GM21367 (cell line): ENCODE measurements at regions not wholly inside any gene's neighbourhood (a gene's known extent, or its start where the extent isn't known, plus 50 kb on each side); places are given as distances from the start of the nearest gene placed in this dataset.
"Not testable (repeated sequence)": the region's sequence is repeated elsewhere in the genome, so short reads cannot be mapped to it uniquely, and the experiment has no call there.

Experiments
- ATAC-seq: cut with Tn5 transposase; IDR thresholded peaks from one replicate; pipeline ENCODE4 v1.9.1; 2021; ENCODE audit not compliant: unreplicated experiment

DNA sequence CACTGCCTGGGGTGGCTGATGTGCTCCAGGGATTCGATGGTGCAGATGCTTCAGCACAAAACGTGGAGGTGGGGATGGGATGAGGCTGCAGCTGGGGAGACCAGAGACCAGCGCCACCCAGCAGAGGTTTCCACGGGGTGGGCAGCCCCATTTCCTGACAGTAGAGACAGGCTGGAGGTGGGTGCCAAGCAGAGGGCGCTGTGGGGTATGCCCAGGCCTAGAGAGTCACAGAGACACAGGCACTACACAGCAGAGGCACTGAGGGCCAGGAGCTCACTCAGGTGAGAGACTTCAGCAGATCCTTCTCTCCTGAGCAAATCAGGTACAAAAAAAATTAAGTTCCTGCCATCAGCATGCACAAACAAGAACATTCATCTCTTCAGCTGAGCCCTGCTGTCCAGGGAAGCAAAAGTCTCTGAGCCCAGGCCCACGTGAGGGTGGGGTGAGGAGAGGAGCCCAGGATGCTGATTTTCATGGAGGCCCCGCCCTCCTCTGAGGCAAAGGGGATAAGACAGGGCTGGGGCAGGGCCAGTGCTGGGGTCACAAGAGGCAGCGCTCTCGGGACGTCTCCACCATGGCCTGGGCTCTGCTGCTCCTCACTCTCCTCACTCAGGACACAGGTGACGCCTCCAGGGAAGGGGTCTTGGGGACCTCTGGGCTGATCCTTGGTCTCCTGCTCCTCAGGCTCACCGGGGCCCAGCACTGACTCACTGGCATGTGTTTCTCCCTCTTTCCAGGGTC lies 53.1 kb downstream of the GGTLC2 start:
- ATAC-seq, result no peak

DNA sequence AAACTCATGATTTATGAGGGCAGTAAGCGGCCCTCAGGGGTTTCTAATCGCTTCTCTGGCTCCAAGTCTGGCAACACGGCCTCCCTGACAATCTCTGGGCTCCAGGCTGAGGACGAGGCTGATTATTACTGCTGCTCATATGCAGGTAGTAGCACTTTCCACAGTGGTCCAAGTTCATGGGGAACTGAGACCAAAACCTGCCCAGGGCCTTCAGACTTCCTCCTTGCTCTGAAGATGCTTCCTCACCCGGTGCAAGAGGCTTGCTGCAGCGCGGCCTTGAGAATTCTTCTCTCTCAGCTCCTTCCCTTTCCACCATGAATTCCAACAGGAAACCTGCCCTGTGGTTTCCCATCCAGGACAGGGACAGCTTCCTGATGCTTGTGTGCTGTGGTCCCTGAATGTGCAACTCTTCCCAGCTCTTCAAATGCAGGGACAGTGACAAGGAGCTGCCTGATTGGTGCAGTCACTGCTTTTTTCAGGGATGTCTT lies 53.9 kb downstream of the GGTLC2 start:
- no peak for ATAC-seq

DNA sequence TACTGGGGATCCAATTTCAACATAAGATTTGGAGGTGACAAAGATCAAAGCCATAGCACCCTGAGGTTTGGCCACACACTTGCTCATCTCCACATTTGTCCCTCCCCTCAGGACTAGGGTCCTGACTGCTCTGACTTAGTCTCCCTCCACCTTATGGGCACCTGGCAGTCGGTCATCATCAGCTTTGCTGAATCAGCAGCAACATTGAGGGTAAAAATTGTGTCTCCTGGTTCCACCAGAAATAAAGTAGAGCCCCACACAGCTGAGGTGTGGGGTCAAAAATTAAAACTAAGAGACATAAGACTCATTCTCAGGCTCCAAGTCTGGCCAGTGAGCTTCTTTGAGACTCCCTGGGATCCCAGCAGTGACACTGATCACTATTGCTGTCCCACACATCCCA lies 56.2 kb downstream of the GGTLC2 start:
- ATAC-seq, result no peak

DNA sequence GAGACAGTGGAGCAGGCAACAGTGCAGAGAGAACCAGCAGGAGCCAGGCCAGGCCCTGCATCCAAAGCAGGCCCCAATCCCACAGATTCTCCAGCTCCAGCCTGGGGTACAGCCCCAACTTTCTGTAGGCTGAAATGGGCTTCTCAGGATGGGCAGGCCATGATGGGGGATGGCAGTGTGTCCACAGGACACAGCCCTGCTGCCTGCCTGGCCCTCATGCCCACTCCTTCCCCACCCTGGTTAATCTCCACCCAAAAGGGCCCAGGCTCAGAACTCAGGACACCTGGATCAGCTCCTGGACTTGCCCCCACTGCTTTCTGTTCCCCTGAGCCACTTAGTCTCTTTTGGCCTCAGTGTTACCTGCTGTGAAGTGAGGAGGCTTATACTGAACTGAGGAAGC lies 57.1 kb downstream of the GGTLC2 start:
- not testable (repeated sequence) for ATAC-seq

DNA sequence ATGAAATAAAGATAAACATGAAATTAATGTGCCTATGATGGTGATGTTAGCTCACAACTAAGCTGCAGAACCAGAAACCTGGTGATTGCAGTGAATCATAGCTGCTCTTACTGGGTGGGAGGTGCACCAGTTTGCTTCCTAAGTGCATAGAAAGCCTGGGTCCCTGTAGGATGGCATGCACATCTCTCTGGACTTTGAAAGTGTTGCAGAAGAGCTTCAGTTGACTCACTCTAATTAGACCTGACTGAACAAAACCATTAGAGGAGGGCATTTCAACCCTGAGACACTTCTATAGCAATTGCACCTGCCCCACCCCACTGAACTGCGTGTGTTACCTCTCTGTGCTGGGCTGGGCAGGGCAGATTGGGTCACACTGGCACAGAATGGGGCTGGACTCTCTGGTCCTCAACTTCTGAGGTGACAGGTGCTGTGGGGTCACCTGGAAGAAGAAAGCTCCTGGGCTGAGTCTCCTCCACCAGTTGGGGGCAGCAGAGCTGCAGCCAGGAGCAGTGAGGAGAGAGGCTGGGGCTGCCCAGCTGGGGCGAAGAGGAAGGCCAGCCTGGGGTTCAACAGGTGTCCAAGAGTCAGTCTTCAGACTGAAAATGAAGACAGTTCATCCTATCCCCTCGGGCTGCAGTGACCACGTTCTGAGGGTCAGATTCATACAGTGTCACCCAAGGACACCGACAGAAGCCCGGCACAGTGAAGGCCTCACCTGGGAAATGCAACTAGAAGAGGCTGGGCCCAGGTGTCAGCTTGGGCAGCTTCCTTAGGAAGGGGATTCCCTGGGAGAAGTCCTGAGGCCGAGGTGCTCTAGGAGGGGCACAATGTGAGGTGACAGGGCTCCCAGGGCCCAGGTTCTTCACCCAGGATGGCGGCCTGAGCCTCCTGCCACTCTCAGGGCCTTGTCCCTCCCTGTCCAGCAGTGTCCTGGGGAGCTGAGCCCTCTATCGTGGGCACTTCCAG lies 58.1 kb downstream of the GGTLC2 start:
- ATAC-seq, result no peak

DNA sequence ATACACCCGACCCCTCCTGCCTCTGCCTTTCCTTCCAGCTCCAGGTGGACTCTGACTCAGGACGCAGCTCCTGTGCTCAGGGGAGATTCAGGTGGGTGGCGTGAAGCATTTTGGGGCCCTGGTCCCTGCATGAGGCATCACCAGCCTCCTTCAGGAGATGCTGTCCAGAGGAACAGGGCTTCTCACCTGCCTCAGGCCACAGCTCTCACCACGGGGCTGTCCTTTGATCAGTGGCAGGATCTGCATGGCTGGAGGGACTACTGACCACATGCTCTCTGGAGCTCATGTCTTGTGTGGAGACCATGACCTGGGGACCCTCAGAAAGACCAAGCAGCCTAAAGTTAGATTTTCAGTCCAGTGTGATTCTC lies 58.8 kb downstream of the GGTLC2 start:
- ATAC-seq, result no peak

DNA sequence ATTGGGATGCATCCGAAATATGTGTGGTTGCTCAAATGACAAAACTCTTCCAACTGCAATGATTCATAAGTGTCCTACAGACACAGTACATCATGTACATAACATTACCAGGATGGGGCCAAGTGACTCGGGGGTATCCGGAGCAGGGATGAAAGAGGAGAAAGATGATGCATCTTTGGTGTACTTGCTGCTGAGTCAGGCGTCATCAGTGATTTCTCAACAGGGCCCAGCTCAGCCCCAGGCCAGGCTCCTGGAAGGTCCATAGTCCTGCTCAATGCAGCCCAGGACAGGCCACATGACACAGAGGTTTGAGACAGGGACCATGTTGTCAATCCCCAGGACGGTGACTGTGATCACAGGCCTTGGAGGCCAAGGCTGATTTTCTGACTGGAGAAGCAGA lies 59.3 kb downstream of the GGTLC2 start:
- ATAC-seq, result no peak

DNA sequence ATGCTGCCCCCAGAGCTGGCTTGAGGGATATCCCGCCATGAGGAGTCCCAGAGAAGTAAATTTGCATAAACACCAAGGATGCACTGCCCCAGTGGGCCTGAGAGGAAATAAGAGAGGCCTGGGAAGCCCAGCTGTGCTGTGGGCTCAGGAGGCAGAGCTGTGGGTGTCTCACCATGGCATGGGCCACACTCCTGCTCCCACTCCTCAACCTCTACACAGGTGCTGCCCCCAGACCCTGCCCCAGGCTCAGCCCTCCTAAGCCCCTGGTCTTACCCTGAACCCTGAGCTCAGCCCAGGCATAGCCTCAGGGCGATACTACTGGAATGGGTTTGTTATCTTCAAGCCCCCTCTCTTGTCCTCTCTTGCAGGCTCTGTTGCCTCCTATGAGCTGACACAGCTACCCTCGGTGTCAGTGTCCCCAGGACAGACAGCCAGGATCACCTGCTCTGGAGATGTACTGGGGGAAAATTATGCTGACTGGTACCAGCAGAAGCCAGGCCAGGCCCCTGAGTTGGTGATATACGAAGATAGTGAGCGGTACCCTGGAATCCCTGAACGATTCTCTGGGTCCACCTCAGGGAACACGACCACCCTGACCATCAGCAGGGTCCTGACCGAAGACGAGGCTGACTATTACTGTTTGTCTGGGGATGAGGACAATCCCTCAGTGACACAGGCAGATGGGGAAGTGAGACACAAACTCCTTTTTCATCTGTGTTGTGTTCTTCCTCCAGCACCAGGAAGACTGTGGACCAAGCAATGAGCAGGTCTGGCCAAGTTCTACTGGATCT lies 59.9 kb downstream of the GGTLC2 start:
- no peak for ATAC-seq

DNA sequence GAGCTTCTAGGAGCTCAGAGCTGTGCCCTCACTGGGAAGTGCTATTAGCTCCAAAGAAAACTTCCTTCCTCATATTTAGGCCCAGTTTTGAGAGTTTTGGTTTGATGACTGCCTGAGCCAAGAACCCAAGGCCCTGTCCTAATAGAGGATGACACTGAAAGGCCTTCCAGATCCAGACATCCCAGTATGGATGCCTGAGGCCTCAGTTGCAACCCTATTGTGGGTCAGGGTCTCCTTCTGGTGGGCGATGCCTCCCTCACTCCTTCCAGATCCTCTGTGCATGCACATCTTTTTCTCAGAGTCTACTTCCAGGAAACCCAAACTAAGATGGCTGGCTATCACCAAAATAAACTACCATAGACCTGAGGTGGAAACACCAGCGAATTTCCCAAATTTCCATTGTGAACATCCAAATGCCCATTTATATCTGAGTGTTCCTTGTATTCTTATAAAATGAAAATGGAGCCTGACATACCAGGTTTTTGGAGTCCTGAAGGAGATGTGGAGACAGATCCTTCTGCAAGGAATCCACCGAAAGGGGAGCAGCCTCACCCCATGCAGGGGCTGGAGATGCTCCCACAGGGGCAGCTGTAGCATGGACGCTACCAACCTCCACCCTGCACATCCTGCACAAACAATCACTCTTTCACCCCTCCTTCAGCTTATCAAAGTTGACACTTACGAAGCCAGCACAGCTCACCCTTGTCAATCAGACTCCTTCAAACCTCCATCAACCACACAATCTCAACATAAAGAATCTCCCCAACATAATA lies 61.1 kb downstream of the GGTLC2 start:
- no peak for ATAC-seq

DNA sequence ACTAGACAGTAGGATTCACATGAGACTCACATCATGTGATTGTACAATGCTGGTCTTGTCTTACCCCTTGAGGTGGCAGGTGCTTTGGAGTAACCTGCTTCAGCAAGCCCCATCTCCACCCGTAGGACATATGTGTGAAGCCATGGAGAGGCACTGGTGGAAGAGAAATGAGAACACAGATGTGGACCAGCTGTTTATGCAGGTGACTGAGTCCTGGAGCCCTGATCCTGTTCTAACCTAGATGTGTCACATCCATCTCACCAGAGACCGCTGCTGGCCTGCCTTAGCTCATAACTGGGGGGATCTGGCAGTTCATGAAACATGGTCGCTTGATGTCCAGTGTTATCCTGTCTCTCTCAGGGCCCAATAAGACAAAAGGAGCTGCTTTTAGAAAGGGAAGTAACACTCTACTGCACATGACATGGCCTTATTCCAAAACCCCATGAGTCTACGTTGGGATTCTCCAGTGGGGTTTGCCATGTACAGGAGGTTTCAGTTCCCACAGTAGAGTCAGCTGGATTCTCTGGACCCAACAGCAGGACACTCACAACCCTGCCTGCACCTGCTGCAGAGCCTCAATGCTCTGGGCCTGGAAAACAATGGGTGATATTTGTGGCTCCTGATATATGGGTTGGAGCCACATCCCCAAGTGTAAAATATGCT lies 62.0 kb downstream of the GGTLC2 start:
- ATAC-seq, result no peak

DNA sequence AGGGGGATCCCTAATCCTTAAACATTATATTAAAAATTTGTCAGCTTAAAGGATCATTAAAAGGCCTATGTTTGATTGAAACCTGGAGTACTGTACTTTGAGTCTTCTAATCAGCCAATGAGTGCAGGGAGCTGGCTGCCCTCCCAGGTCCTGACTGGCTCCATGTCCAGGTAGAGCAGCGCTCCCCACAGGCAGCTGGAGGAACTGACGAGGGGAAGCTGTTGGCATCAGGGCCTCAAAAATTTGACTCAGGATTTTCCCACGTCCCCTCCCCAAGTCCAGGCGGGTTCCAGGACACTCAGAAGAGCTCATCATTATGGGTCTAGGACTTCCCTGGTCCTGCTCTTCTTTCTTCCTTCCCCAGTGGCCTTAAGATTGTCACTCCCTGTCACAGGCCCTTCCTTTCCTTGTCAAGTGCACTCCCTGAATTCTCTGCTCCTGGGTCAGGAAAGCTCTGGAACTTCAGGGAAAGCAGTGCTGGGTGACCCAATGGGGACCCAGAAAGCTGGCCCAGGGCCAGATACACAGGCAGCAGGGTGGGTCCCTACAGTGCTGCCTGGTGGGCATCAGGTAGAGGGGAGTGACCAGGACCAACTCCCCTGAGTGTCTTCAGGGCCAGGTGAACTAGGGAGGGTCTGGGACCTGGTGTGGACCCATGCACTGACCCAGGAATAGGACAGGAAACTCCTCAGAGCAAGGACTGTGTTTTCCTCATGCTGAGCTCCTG lies 65.5 kb downstream of the GGTLC2 start:
- no peak for ATAC-seq

DNA sequence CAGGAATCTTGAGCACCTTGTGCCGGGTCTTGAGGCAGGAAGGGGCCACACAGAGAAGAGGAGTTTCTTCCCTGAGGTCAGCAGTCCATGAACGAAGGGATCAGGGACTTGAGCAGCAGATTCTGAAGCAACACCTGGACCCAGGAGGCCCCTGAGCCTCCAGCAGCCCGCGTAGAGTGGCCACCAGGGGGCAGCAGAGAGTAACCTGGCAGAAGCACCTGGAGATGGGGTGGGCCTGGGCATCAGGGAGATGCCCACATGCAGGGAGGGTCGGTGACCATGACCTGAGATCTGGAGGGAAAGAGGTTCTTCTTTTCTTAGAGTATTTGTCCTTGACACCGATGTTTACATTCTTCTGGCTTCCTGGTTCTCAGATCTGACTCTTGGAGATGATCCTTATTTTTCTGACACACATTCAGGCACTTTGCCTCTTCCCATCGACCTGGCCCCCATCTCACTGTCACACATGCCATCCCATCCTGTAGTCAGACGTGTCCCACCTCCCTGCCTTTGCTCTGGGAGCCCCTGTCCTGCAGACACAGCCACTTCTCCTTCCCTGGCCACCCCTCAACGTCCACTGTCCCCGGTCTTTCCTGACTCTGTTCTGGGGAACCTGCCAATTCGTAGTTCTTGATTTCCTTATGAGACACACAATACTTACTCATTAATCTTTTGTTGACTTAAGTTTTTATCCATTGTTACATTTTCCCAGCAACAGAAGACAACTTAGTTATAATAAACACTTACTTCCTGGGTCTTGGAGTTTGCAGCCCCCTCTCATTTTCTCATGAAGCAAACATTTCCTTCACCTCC lies 66.5 kb downstream of the GGTLC2 start:
- no peak for ATAC-seq

DNA sequence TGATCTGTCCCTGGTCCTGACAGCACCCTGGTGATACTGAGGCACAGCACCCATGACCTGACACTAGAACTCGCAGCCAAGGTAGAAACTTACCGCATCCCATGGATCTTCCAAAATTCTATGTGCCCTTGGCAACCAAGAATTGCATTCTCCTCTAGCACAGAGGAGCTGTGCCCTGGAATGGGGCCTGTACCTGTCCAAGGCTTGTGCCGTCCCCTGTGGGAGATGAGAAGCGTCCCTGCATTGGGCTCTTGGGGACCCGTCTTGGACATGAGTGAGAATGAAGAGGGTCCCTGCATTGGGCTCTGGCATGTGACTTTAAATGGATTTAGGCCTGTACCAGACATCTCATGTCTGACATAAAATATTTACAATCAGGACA lies 67.1 kb downstream of the GGTLC2 start:
- no peak for ATAC-seq

DNA sequence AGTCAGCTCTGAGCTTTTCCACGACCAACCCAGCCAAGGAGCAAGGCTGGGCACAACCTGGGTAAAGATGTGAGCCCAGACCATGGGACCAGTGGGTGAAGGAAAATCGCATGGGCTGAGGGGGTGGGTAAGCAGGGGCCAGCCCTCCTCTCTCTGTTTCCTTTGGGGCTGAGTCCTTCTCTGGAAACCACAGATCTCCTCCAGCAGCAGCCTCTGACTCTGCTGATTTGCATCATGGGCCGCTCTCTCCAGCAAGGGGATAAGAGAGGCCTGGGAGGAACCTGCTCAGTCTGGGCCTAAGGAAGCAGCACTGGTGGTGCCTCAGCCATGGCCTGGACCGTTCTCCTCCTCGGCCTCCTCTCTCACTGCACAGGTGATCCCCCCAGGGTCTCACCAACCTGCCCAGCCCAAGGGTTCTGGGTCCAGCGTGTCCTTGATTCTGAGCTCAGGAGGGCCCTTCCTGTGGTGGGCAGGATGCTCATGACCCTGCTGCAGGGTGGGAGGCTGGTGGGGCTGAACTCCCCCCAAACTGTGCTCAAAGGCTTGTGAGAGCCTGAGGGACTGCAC lies 67.8 kb downstream of the GGTLC2 start:
- ATAC-seq, result no peak

DNA sequence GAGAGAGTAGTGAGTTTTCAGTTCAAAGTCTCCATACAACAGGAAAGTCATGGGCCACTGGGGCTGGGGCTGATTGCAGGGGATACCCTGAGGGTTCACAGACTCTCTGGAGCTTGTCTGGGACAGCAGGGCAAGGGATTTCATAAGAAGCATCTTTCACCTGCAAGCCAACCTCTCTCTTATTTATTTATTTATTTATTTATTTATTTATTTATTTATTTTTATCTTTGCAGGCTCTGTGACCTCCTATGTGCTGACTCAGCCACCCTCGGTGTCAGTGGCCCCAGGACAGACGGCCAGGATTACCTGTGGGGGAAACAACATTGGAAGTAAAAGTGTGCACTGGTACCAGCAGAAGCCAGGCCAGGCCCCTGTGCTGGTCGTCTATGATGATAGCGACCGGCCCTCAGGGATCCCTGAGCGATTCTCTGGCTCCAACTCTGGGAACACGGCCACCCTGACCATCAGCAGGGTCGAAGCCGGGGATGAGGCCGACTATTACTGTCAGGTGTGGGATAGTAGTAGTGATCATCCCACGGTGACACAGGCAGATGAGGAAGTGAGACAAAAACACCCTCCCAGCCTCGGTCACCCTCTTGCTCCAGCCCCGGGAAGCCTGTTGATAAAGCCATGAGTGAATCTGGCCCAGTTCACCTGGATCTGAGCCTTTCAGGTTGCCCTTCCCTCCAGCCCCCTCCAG lies 68.4 kb downstream of the GGTLC2 start:
- no peak for ATAC-seq

DNA sequence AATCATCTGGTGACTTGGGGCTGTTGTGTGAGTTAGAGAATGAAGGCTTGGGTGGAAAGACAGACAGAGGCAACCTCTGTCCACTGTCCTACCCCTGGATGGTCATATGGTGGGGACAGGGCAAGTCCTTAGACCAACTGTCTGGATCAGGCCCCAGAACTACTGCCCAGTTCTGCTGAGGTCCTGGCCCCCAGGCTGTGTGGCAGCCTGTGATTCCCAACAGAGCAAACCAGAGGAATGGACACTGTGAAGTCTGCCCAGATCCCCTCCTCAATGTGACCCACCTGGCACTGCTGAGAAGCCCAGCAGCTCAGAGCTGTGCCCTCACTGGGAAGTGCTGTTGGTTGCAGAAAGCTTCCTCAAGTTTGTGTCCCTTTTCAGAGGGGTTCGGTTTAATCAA lies 69.0 kb downstream of the GGTLC2 start:
- no peak for ATAC-seq

DNA sequence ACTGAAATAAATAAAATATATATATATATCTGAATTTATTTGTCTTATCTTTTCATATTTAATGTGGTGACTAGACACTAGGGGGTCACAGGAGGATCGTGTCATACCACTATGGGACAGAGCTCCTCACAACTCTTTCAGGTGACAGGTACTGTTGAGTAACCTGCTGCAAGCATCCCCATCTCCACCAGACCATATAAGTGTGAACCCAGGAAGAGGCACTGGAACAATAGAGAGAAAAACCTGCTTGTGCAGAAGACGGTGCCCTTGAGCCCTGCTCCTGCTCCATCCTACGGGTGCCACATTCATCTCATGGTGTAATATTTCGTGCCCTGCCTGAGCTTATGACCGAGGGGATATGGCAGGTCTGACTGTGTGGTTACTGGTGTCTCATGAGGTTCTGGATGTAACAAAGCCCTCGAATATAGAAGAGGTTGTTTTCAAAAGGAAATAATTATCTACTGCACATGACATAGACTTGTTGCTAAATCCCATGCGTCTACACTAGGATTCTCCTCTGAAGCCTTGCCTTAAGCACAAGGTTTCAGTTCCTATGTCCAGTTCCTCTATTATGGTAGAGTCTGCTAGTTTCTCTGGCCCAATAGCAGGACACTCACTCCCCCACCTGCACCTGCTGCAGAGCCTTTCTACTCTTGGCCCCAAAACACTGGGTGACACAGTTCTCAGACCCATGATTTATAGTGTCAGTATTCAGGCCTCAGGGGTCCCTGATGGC lies 70.4 kb downstream of the GGTLC2 start:
- no peak for ATAC-seq
